ENCODE measurements at regions not wholly inside any gene's neighbourhood (a gene's known extent, or its start where the extent isn't known, plus 50 kb on each side); places are given as distances from the start of the nearest gene placed in this dataset.

- no peak for DNase-seq (ENCODE audit: low spot score)
- Histone ChIP-seq H3K27me3 (ENCODE audit: control insufficient read depth in 4 of 4, insufficient read depth in 4 of 4, low read length in 3 of 4) (peaks cover 0 to 3% (median 0%) of the 10 kb centered on the region in 4 donors), H3K9ac (ENCODE audit: low read depth in 1 of 2, low read length in 2 of 2) (no peak overlapping the region), H3K4me3 (ENCODE audit: low read depth in 1 of 3, low read length in 3 of 3) (no peak overlapping the region), H3K4me1 (ENCODE audit: control insufficient read depth in 4 of 4, insufficient read depth in 4 of 4, low read length in 3 of 4) (no peaks in the 10 kb centered on the region), H3K36me3 (ENCODE audit: control insufficient read depth in 4 of 4, insufficient read depth in 3 of 4, low read depth in 1 of 4, low read length in 3 of 4) (no peaks in the 10 kb centered on the region), H3K27ac (ENCODE audit: low read depth in 1 of 2, low read length in 2 of 2) (no peak overlapping the region), H3K9me3 (ENCODE audit: control insufficient read depth in 4 of 4, low read length in 3 of 4) (peaks cover 0 to 8% (median 0%) of the 10 kb centered on the region in 4 donors)
- no peak for TF ChIP-seq HNF4A (conservative IDR thresholded peaks at IDR 0.05)
- TF ChIP-seq ZBTB33 (IDR thresholded peaks at IDR 0.05): no peak
- no peak for TF ChIP-seq RXRA (IDR thresholded peaks at IDR 0.05)
- no peak for TF ChIP-seq ATF3 (IDR thresholded peaks at IDR 0.05)
- no peak for TF ChIP-seq YY1 (IDR thresholded peaks at IDR 0.05)
- no peak for TF ChIP-seq FOXA1 (IDR thresholded peaks at IDR 0.05)
- TF ChIP-seq FOXA2 (IDR thresholded peaks at IDR 0.05): no peak
Measured at GRCh38 chr6:121971931-121972335, 427.5 kb upstream of the HSF2 start.

- H3K27me3 ChIP-seq (ENCODE audit: control insufficient read depth in 4 of 4, insufficient read depth in 4 of 4, low read length in 3 of 4): no peaks in the 10 kb centered on the region
- H3K4me1 ChIP-seq (ENCODE audit: control insufficient read depth in 4 of 4, insufficient read depth in 4 of 4, low read length in 3 of 4): no peaks in the 10 kb centered on the region
- DNase-seq (ENCODE audit: low spot score): no peak
- no peak overlapping the region for H3K27ac ChIP-seq (ENCODE audit: low read depth in 1 of 2, low read length in 2 of 2)
- WGBS: 73% methylated on average over 3 of the region's 3 CpGs
- H3K9ac ChIP-seq (ENCODE audit: low read depth in 1 of 2, low read length in 2 of 2): no peak overlapping the region
- H3K36me3 ChIP-seq (ENCODE audit: control insufficient read depth in 4 of 4, insufficient read depth in 3 of 4, low read depth in 1 of 4, low read length in 3 of 4): no peaks in the 10 kb centered on the region
- H3K9me3 ChIP-seq (ENCODE audit: control insufficient read depth in 4 of 4, low read length in 3 of 4): no peaks in the 10 kb centered on the region
- no peak for TF ChIP-seq FOXA2 (IDR thresholded peaks at IDR 0.05)
- no peak for TF ChIP-seq NR2F2 (IDR thresholded peaks at IDR 0.05)
- no peak for TF ChIP-seq JUND (IDR thresholded peaks at IDR 0.05)
- no peak for TF ChIP-seq RXRA (IDR thresholded peaks at IDR 0.05)
- TF ChIP-seq FOXA1 (IDR thresholded peaks at IDR 0.05): no peak
- TF ChIP-seq EGR1 (IDR thresholded peaks at IDR 0.05; ENCODE audit: low read depth in 2 of 2): no peak
- no peak for TF ChIP-seq YY1 (IDR thresholded peaks at IDR 0.05)
- no peak for TF ChIP-seq REST (IDR thresholded peaks at IDR 0.05)
- no peak for TF ChIP-seq TAF1 (conservative IDR thresholded peaks at IDR 0.05)
- no peak for TF ChIP-seq HNF4G (IDR thresholded peaks at IDR 0.05)
- TF ChIP-seq ZBTB33 (IDR thresholded peaks at IDR 0.05): no peak
- TF ChIP-seq CTCF (IDR thresholded peaks at IDR 0.05; ENCODE audit: low read depth, low read length, missing input control): no peak
- TF ChIP-seq GABPA (IDR thresholded peaks at IDR 0.05 in 1 of 2, conservative IDR thresholded peaks at IDR 0.05 in 1 of 2): no peak
- H3K4me3 ChIP-seq (ENCODE audit: low read depth in 1 of 3, low read length in 3 of 3): no peak overlapping the region
Measured at GRCh38 chr6:121984956-121985355, 414.5 kb upstream of the HSF2 start.

All from liver (tissue), 8 donors.